GM23338 (cell line): ENCODE measurements at regions not wholly inside any gene's neighbourhood (a gene's known extent, or its start where the extent isn't known, plus 50 kb on each side); places are given as distances from the start of the nearest gene placed in this dataset.

Experiments
- ATAC-seq: fragments of 200-7000 bp; cut with Tn5 transposase; 3 replicates; pipeline ENCODE4 v1.9.1; 2020
- DNase-seq: peaks from one replicate; pipeline ENCODE4 v3.0.0-alpha.2; 2015; ENCODE audit warnings: low spot score
- H2AFZ ChIP-seq: fragments of 200-600 bp; sonication (generic); 2 replicates; pipeline ENCODE4 v1.8.0; 2016; ENCODE audit warnings: antibody characterized with exemption, mild to moderate bottlenecking, moderate library complexity
- H3F3A ChIP-seq: fragments of 200-600 bp; sonication (generic); replicated peaks from 2 replicates; pipeline ENCODE4 v1.8.0; 2017; ENCODE audit warnings: antibody characterized with exemption, mixed run types, low read depth
- H3K27ac ChIP-seq: fragments of 200-600 bp; sonication (generic); 2 replicates; pipeline ENCODE4 v1.6.1; 2016; ENCODE audit warnings: low read depth
- H3K27me3 ChIP-seq: fragments of 200-600 bp; sonication (generic); 2 replicates; pipeline ENCODE4 v1.8.0; 2016; ENCODE audit warnings: mild to moderate bottlenecking, mixed run types, moderate library complexity; ENCODE audit not compliant: insufficient read depth
- H3K36me3 ChIP-seq: fragments of 200-600 bp; sonication (generic); 2 replicates; pipeline ENCODE4 v1.8.0; 2016; ENCODE audit warnings: mild to moderate bottlenecking; ENCODE audit not compliant: insufficient read depth
- H3K4me1 ChIP-seq: fragments of 200-600 bp; sonication (generic); 2 replicates; pipeline ENCODE4 v1.8.0; 2016; ENCODE audit warnings: mild to moderate bottlenecking, moderate library complexity; ENCODE audit not compliant: insufficient read depth
- H3K4me2 ChIP-seq: fragments of 200-600 bp; sonication (generic); 2 replicates; pipeline ENCODE4 v1.7.1; 2017; ENCODE audit warnings: mixed run types
- H3K4me3 ChIP-seq: fragments of 200-600 bp; sonication (generic); 2 replicates; pipeline ENCODE4 v1.6.1; 2016; ENCODE audit warnings: mixed run types
- H3K79me2 ChIP-seq: fragments of 200-600 bp; sonication (generic); replicated peaks from 2 replicates; pipeline ENCODE4 v1.8.0; 2017; ENCODE audit warnings: mild to moderate bottlenecking; ENCODE audit not compliant: insufficient read depth
- H3K9me2 ChIP-seq: fragments of 200-600 bp; sonication (generic); 2 replicates; pipeline ENCODE4 v1.8.0; 2017; ENCODE audit not compliant: insufficient read depth
- H4K20me1 ChIP-seq: fragments of 200-600 bp; sonication (generic); replicated peaks from 2 replicates; pipeline ENCODE4 v1.8.0; 2017; ENCODE audit warnings: mild to moderate bottlenecking; ENCODE audit not compliant: insufficient read depth
- H3K27ac Mint-ChIP-seq: 2 replicates; pipeline ENCODE4 v1.8.0; 2020; ENCODE audit warnings: inconsistent platforms, mild to moderate bottlenecking, moderate library complexity, mixed read lengths
- H3K27me3 Mint-ChIP-seq: 3 replicates; pipeline ENCODE4 v1.8.0; 2022; ENCODE audit warnings: low read depth, mild to moderate bottlenecking, moderate library complexity, mixed read lengths, inconsistent platforms; ENCODE audit not compliant: insufficient read depth, poor library complexity
- H3K36me3 Mint-ChIP-seq: 3 replicates; pipeline ENCODE4 v1.8.0; 2021; ENCODE audit warnings: low read depth, mild to moderate bottlenecking, inconsistent platforms, moderate library complexity, mixed read lengths
- H3K4me1 Mint-ChIP-seq: 3 replicates; pipeline ENCODE4 v1.8.0; 2020; ENCODE audit warnings: mild to moderate bottlenecking, inconsistent platforms, mixed read lengths
- H3K4me3 Mint-ChIP-seq: 3 replicates; pipeline ENCODE4 v1.8.0; 2021; ENCODE audit warnings: moderate library complexity, mild to moderate bottlenecking, inconsistent platforms, mixed read lengths
- H3K9me3 Mint-ChIP-seq: 3 replicates; pipeline ENCODE4 v1.8.0; 2020; ENCODE audit warnings: moderate library complexity, mild to moderate bottlenecking, inconsistent platforms, mixed read lengths
- CREB1 ChIP-seq: fragments of 250-450 bp; sonication (Bioruptor Pico); IDR thresholded peaks from 2 replicates; pipeline ENCODE4 v1.5.0; 2020; ENCODE audit warnings: low read depth, mild to moderate bottlenecking, moderate library complexity
- EZH2 ChIP-seq: fragments of 200-600 bp; sonication (generic); IDR thresholded peaks from one replicate; pipeline ENCODE4 v1.8.0; 2017; ENCODE audit warnings: antibody characterized with exemption, mild to moderate bottlenecking, low read depth; ENCODE audit not compliant: unreplicated experiment
- EZH2phosphoT487 ChIP-seq: fragments of 200-600 bp; sonication (generic); IDR thresholded peaks from one replicate; pipeline ENCODE4 v1.8.1; 2018; ENCODE audit warnings: antibody characterized with exemption; ENCODE audit not compliant: unreplicated experiment
- JUNB ChIP-seq: IDR thresholded peaks from one replicate; pipeline ENCODE4 v1.6.1; 2016; ENCODE audit warnings: antibody characterized with exemption; ENCODE audit not compliant: unreplicated experiment
- NANOG ChIP-seq: IDR thresholded peaks from 2 replicates; pipeline ENCODE4 v1.6.1; 2016; ENCODE audit warnings: antibody characterized with exemption, borderline replicate concordance
- POLR2AphosphoS5 ChIP-seq: IDR thresholded peaks from 2 replicates; pipeline ENCODE4 v1.6.1; 2016; ENCODE audit warnings: antibody characterized with exemption, low read depth
- STAT1 ChIP-seq: IDR thresholded peaks from one replicate; pipeline ENCODE4 v1.6.1; 2016; ENCODE audit warnings: antibody characterized with exemption; ENCODE audit not compliant: unreplicated experiment
- ZNF114 ChIP-seq: fragments of 250-450 bp; sonication (Bioruptor Pico); IDR thresholded peaks from 2 replicates; pipeline ENCODE4 v1.5.0; 2020; ENCODE audit warnings: mild to moderate bottlenecking, moderate library complexity
- ZNF331 ChIP-seq: fragments of 250-450 bp; sonication (Bioruptor Pico); IDR thresholded peaks from 2 replicates; pipeline ENCODE4 v1.5.0; 2020; ENCODE audit warnings: low read depth, mild to moderate bottlenecking, moderate library complexity
- TF ChIP-seq, protein P1 (sequence below): IDR thresholded peaks from 2 replicates; pipeline ENCODE4 v1.6.1; 2016; ENCODE audit warnings: antibody characterized with exemption
- TF ChIP-seq, protein P2 (sequence below): fragments of 250-450 bp; sonication (Bioruptor Pico); IDR thresholded peaks from 2 replicates; pipeline ENCODE4 v1.5.0; 2020; ENCODE audit warnings: mild to moderate bottlenecking, moderate library complexity
- TF ChIP-seq, protein P3 (sequence below), 2 experiments: fragments of 200-600 bp in 1 of 2; sonication (generic) in 1 of 2; conservative IDR thresholded peaks; 2 replicates each; pipeline versions ENCODE4 v1.5.1 to v1.6.1; 2016 to 2017; ENCODE audit warnings: antibody characterized with exemption in 2 of 2, low read depth in 2 of 2, mild to moderate bottlenecking in 2 of 2, moderate library complexity in 1 of 2
- TF ChIP-seq, protein P4 (sequence below): IDR thresholded peaks from one replicate; pipeline ENCODE4 v1.6.1; 2018; ENCODE audit warnings: antibody characterized with exemption; ENCODE audit not compliant: unreplicated experiment

DNA sequence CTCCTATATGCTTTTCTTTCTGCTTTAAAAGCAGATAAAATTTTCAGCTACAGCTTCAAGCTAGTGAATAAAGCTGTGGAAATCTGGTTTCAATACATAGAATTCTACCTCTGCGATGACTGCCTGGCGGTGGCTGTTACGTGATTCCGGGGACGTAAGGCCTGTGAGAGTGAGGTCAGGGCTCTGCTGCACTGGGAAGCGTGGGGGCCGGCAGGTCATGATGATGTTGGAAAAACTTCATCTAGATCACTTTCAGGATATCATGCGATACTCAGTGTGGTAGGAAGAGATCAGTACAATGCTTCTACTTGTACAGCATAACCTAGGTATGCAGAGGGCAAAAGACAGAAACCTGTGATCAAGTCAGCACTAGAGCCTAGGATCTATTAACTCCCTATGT lies 546.8 kb upstream of the B3GAT1 start:
- no peak overlapping the region for H3K4me3 Mint-ChIP-seq

More for the DNA sequence above, 546.8 kb upstream of the B3GAT1 start:
- H3K27ac Mint-ChIP-seq = no peak overlapping the region
- Histone ChIP-seq H3K27me3 (no peaks in the 10 kb centered on the region), H3K79me2 (no peaks in the 10 kb centered on the region), H3K4me1 (no peaks in the 10 kb centered on the region), H2AFZ (no peak overlapping the region), H3K4me3 (no peak overlapping the region), H3F3A (no peaks in the 10 kb centered on the region), H3K4me2 (no peak overlapping the region), H4K20me1 (no peaks in the 10 kb centered on the region), H3K27ac (no peak overlapping the region), H3K9me2 (no peaks in the 10 kb centered on the region), H3K36me3 (no peaks in the 10 kb centered on the region)
- TF ChIP-seq, protein P1, sequence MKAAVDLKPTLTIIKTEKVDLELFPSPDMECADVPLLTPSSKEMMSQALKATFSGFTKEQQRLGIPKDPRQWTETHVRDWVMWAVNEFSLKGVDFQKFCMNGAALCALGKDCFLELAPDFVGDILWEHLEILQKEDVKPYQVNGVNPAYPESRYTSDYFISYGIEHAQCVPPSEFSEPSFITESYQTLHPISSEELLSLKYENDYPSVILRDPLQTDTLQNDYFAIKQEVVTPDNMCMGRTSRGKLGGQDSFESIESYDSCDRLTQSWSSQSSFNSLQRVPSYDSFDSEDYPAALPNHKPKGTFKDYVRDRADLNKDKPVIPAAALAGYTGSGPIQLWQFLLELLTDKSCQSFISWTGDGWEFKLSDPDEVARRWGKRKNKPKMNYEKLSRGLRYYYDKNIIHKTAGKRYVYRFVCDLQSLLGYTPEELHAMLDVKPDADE = no peak
- TF ChIP-seq, protein P2, sequence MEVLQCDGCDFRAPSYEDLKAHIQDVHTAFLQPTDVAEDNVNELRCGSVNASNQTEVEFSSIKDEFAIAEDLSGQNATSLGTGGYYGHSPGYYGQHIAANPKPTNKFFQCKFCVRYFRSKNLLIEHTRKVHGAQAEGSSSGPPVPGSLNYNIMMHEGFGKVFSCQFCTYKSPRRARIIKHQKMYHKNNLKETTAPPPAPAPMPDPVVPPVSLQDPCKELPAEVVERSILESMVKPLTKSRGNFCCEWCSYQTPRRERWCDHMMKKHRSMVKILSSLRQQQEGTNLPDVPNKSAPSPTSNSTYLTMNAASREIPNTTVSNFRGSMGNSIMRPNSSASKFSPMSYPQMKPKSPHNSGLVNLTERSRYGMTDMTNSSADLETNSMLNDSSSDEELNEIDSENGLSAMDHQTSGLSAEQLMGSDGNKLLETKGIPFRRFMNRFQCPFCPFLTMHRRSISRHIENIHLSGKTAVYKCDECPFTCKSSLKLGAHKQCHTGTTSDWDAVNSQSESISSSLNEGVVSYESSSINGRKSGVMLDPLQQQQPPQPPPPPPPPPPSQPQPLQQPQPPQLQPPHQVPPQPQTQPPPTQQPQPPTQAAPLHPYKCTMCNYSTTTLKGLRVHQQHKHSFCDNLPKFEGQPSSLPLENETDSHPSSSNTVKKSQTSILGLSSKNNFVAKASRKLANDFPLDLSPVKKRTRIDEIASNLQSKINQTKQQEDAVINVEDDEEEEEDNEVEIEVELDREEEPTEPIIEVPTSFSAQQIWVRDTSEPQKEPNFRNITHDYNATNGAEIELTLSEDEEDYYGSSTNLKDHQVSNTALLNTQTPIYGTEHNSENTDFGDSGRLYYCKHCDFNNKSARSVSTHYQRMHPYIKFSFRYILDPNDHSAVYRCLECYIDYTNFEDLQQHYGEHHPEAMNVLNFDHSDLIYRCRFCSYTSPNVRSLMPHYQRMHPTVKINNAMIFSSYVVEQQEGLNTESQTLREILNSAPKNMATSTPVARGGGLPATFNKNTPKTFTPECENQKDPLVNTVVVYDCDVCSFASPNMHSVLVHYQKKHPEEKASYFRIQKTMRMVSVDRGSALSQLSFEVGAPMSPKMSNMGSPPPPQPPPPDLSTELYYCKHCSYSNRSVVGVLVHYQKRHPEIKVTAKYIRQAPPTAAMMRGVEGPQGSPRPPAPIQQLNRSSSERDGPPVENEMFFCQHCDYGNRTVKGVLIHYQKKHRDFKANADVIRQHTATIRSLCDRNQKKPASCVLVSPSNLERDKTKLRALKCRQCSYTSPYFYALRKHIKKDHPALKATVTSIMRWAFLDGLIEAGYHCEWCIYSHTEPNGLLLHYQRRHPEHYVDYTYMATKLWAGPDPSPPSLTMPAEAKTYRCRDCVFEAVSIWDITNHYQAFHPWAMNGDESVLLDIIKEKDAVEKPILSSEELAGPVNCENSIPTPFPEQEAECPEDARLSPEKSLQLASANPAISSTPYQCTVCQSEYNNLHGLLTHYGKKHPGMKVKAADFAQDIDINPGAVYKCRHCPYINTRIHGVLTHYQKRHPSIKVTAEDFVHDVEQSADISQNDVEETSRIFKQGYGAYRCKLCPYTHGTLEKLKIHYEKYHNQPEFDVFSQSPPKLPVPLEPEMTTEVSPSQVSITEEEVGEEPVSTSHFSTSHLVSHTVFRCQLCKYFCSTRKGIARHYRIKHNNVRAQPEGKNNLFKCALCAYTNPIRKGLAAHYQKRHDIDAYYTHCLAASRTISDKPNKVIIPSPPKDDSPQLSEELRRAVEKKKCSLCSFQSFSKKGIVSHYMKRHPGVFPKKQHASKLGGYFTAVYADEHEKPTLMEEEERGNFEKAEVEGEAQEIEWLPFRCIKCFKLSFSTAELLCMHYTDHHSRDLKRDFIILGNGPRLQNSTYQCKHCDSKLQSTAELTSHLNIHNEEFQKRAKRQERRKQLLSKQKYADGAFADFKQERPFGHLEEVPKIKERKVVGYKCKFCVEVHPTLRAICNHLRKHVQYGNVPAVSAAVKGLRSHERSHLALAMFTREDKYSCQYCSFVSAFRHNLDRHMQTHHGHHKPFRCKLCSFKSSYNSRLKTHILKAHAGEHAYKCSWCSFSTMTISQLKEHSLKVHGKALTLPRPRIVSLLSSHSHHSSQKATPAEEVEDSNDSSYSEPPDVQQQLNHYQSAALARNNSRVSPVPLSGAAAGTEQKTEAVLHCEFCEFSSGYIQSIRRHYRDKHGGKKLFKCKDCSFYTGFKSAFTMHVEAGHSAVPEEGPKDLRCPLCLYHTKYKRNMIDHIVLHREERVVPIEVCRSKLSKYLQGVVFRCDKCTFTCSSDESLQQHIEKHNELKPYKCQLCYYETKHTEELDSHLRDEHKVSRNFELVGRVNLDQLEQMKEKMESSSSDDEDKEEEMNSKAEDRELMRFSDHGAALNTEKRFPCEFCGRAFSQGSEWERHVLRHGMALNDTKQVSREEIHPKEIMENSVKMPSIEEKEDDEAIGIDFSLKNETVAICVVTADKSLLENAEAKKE (CRISPR knock-in tag) = no peak
- TF ChIP-seq JUNB (no peak), EZH2 (no peak), NANOG (no peak), POLR2AphosphoS5 (no peak), ZNF331 (no peak), EZH2phosphoT487 (no peak), STAT1 (no peak), CREB1 (CRISPR knock-in tag) (no peak), ZNF114 (CRISPR knock-in tag) (no peak)
- TF ChIP-seq, protein P3, sequence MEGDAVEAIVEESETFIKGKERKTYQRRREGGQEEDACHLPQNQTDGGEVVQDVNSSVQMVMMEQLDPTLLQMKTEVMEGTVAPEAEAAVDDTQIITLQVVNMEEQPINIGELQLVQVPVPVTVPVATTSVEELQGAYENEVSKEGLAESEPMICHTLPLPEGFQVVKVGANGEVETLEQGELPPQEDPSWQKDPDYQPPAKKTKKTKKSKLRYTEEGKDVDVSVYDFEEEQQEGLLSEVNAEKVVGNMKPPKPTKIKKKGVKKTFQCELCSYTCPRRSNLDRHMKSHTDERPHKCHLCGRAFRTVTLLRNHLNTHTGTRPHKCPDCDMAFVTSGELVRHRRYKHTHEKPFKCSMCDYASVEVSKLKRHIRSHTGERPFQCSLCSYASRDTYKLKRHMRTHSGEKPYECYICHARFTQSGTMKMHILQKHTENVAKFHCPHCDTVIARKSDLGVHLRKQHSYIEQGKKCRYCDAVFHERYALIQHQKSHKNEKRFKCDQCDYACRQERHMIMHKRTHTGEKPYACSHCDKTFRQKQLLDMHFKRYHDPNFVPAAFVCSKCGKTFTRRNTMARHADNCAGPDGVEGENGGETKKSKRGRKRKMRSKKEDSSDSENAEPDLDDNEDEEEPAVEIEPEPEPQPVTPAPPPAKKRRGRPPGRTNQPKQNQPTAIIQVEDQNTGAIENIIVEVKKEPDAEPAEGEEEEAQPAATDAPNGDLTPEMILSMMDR (conservative IDR thresholded peaks at IDR 0.05; ENCODE audit: low read depth in 2 of 2) = no peak
- TF ChIP-seq, protein P4, sequence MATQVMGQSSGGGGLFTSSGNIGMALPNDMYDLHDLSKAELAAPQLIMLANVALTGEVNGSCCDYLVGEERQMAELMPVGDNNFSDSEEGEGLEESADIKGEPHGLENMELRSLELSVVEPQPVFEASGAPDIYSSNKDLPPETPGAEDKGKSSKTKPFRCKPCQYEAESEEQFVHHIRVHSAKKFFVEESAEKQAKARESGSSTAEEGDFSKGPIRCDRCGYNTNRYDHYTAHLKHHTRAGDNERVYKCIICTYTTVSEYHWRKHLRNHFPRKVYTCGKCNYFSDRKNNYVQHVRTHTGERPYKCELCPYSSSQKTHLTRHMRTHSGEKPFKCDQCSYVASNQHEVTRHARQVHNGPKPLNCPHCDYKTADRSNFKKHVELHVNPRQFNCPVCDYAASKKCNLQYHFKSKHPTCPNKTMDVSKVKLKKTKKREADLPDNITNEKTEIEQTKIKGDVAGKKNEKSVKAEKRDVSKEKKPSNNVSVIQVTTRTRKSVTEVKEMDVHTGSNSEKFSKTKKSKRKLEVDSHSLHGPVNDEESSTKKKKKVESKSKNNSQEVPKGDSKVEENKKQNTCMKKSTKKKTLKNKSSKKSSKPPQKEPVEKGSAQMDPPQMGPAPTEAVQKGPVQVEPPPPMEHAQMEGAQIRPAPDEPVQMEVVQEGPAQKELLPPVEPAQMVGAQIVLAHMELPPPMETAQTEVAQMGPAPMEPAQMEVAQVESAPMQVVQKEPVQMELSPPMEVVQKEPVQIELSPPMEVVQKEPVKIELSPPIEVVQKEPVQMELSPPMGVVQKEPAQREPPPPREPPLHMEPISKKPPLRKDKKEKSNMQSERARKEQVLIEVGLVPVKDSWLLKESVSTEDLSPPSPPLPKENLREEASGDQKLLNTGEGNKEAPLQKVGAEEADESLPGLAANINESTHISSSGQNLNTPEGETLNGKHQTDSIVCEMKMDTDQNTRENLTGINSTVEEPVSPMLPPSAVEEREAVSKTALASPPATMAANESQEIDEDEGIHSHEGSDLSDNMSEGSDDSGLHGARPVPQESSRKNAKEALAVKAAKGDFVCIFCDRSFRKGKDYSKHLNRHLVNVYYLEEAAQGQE = no peak
- H3K9me3 Mint-ChIP-seq = no peaks in the 10 kb centered on the region; the same call in 2 of the 3 replicates
- H3K36me3 Mint-ChIP-seq = no peaks in the 10 kb centered on the region
- DNase-seq (no peak), ATAC-seq (no peak)
- no peaks in the 10 kb centered on the region; the same call in 2 of the 3 replicates for H3K4me1 Mint-ChIP-seq
- peaks cover 4% of the 10 kb centered on the region for H3K27me3 Mint-ChIP-seq
